H1 (cell line): ENCODE measurements at regions not wholly inside any gene's neighbourhood (a gene's known extent, or its start where the extent isn't known, plus 50 kb on each side); places are given as distances from the start of the nearest gene placed in this dataset.

Source experiments
- CHD1 ChIP-seq: IDR thresholded peaks from 2 replicates; pipeline ENCODE4 v1.6.1; 2012; ENCODE audit warnings: low read depth, low read length, improper control_type of control experiment
- CHD7 ChIP-seq: fragments of 300-600 bp; sonication (generic); IDR thresholded peaks from 2 replicates; pipeline ENCODE4 v1.7.1; 2012; ENCODE audit warnings: low read length, moderate library complexity, mild to moderate bottlenecking, inconsistent platforms; ENCODE audit not compliant: insufficient replicate concordance
- JUN ChIP-seq: IDR thresholded peaks from 2 replicates; pipeline ENCODE4 v1.6.1; 2011; ENCODE audit warnings: low read depth, mild to moderate bottlenecking, improper control_type of control experiment, low read length
- RXRA ChIP-seq: IDR thresholded peaks from 2 replicates; pipeline ENCODE4 v1.6.1; 2011; ENCODE audit warnings: low read depth, mild to moderate bottlenecking, low read length, moderate library complexity; ENCODE audit not compliant: insufficient read depth
- SP4 ChIP-seq: IDR thresholded peaks from 2 replicates; pipeline ENCODE4 v1.6.1; 2012; ENCODE audit warnings: low read length, inconsistent platforms
- USF2 ChIP-seq: IDR thresholded peaks from 2 replicates; pipeline ENCODE4 v1.6.1; 2011; ENCODE audit warnings: low read length, improper control_type of control experiment

GRCh38 chr1:235054936-235055335, 73.7 kb downstream of the TOMM20 start (continued):
- no peak for TF ChIP-seq CHD7
- no peak for TF ChIP-seq RXRA
- TF ChIP-seq SP4, result no peak
- no peak for TF ChIP-seq CHD1
- TF ChIP-seq USF2, result no peak
- no peak for TF ChIP-seq JUN
